GM23338 (cell line): ENCODE measurements at regions not wholly inside any gene's neighbourhood (a gene's known extent, or its start where the extent isn't known, plus 50 kb on each side); places are given as distances from the start of the nearest gene placed in this dataset.

Source experiments
- ATAC-seq: fragments of 200-7000 bp; cut with Tn5 transposase; 3 replicates; pipeline ENCODE4 v1.9.1; 2020
- DNase-seq: peaks from one replicate; pipeline ENCODE4 v3.0.0-alpha.2; 2015; ENCODE audit warnings: low spot score
- H2AFZ ChIP-seq: fragments of 200-600 bp; sonication (generic); 2 replicates; pipeline ENCODE4 v1.8.0; 2016; ENCODE audit warnings: antibody characterized with exemption, mild to moderate bottlenecking, moderate library complexity
- H3F3A ChIP-seq: fragments of 200-600 bp; sonication (generic); replicated peaks from 2 replicates; pipeline ENCODE4 v1.8.0; 2017; ENCODE audit warnings: antibody characterized with exemption, mixed run types, low read depth
- H3K27ac ChIP-seq: fragments of 200-600 bp; sonication (generic); 2 replicates; pipeline ENCODE4 v1.6.1; 2016; ENCODE audit warnings: low read depth
- H3K27me3 ChIP-seq: fragments of 200-600 bp; sonication (generic); 2 replicates; pipeline ENCODE4 v1.8.0; 2016; ENCODE audit warnings: mild to moderate bottlenecking, mixed run types, moderate library complexity; ENCODE audit not compliant: insufficient read depth
- H3K36me3 ChIP-seq: fragments of 200-600 bp; sonication (generic); 2 replicates; pipeline ENCODE4 v1.8.0; 2016; ENCODE audit warnings: mild to moderate bottlenecking; ENCODE audit not compliant: insufficient read depth
- H3K4me1 ChIP-seq: fragments of 200-600 bp; sonication (generic); 2 replicates; pipeline ENCODE4 v1.8.0; 2016; ENCODE audit warnings: mild to moderate bottlenecking, moderate library complexity; ENCODE audit not compliant: insufficient read depth
- H3K4me2 ChIP-seq: fragments of 200-600 bp; sonication (generic); 2 replicates; pipeline ENCODE4 v1.7.1; 2017; ENCODE audit warnings: mixed run types
- H3K4me3 ChIP-seq: fragments of 200-600 bp; sonication (generic); 2 replicates; pipeline ENCODE4 v1.6.1; 2016; ENCODE audit warnings: mixed run types
- H3K79me2 ChIP-seq: fragments of 200-600 bp; sonication (generic); replicated peaks from 2 replicates; pipeline ENCODE4 v1.8.0; 2017; ENCODE audit warnings: mild to moderate bottlenecking; ENCODE audit not compliant: insufficient read depth
- H3K9me2 ChIP-seq: fragments of 200-600 bp; sonication (generic); 2 replicates; pipeline ENCODE4 v1.8.0; 2017; ENCODE audit not compliant: insufficient read depth
- H4K20me1 ChIP-seq: fragments of 200-600 bp; sonication (generic); replicated peaks from 2 replicates; pipeline ENCODE4 v1.8.0; 2017; ENCODE audit warnings: mild to moderate bottlenecking; ENCODE audit not compliant: insufficient read depth
- H3K27ac Mint-ChIP-seq: 2 replicates; pipeline ENCODE4 v1.8.0; 2020; ENCODE audit warnings: inconsistent platforms, mild to moderate bottlenecking, moderate library complexity, mixed read lengths
- H3K27me3 Mint-ChIP-seq: 3 replicates; pipeline ENCODE4 v1.8.0; 2022; ENCODE audit warnings: low read depth, mild to moderate bottlenecking, moderate library complexity, mixed read lengths, inconsistent platforms; ENCODE audit not compliant: insufficient read depth, poor library complexity
- H3K36me3 Mint-ChIP-seq: 3 replicates; pipeline ENCODE4 v1.8.0; 2021; ENCODE audit warnings: low read depth, mild to moderate bottlenecking, inconsistent platforms, moderate library complexity, mixed read lengths
- H3K4me1 Mint-ChIP-seq: 3 replicates; pipeline ENCODE4 v1.8.0; 2020; ENCODE audit warnings: mild to moderate bottlenecking, inconsistent platforms, mixed read lengths
- H3K4me3 Mint-ChIP-seq: 3 replicates; pipeline ENCODE4 v1.8.0; 2021; ENCODE audit warnings: moderate library complexity, mild to moderate bottlenecking, inconsistent platforms, mixed read lengths
- H3K9me3 Mint-ChIP-seq: 3 replicates; pipeline ENCODE4 v1.8.0; 2020; ENCODE audit warnings: moderate library complexity, mild to moderate bottlenecking, inconsistent platforms, mixed read lengths
- CREB1 ChIP-seq: fragments of 250-450 bp; sonication (Bioruptor Pico); IDR thresholded peaks from 2 replicates; pipeline ENCODE4 v1.5.0; 2020; ENCODE audit warnings: low read depth, mild to moderate bottlenecking, moderate library complexity
- EZH2 ChIP-seq: fragments of 200-600 bp; sonication (generic); IDR thresholded peaks from one replicate; pipeline ENCODE4 v1.8.0; 2017; ENCODE audit warnings: antibody characterized with exemption, mild to moderate bottlenecking, low read depth; ENCODE audit not compliant: unreplicated experiment
- EZH2phosphoT487 ChIP-seq: fragments of 200-600 bp; sonication (generic); IDR thresholded peaks from one replicate; pipeline ENCODE4 v1.8.1; 2018; ENCODE audit warnings: antibody characterized with exemption; ENCODE audit not compliant: unreplicated experiment
- JUNB ChIP-seq: IDR thresholded peaks from one replicate; pipeline ENCODE4 v1.6.1; 2016; ENCODE audit warnings: antibody characterized with exemption; ENCODE audit not compliant: unreplicated experiment
- NANOG ChIP-seq: IDR thresholded peaks from 2 replicates; pipeline ENCODE4 v1.6.1; 2016; ENCODE audit warnings: antibody characterized with exemption, borderline replicate concordance
- POLR2AphosphoS5 ChIP-seq: IDR thresholded peaks from 2 replicates; pipeline ENCODE4 v1.6.1; 2016; ENCODE audit warnings: antibody characterized with exemption, low read depth
- STAT1 ChIP-seq: IDR thresholded peaks from one replicate; pipeline ENCODE4 v1.6.1; 2016; ENCODE audit warnings: antibody characterized with exemption; ENCODE audit not compliant: unreplicated experiment
- ZNF114 ChIP-seq: fragments of 250-450 bp; sonication (Bioruptor Pico); IDR thresholded peaks from 2 replicates; pipeline ENCODE4 v1.5.0; 2020; ENCODE audit warnings: mild to moderate bottlenecking, moderate library complexity
- ZNF331 ChIP-seq: fragments of 250-450 bp; sonication (Bioruptor Pico); IDR thresholded peaks from 2 replicates; pipeline ENCODE4 v1.5.0; 2020; ENCODE audit warnings: low read depth, mild to moderate bottlenecking, moderate library complexity
- TF ChIP-seq, protein P1 (sequence below): fragments of 250-450 bp; sonication (Bioruptor Pico); IDR thresholded peaks from 2 replicates; pipeline ENCODE4 v1.5.0; 2020; ENCODE audit warnings: mild to moderate bottlenecking, moderate library complexity
- TF ChIP-seq, protein P2 (sequence below): IDR thresholded peaks from one replicate; pipeline ENCODE4 v1.6.1; 2018; ENCODE audit warnings: antibody characterized with exemption; ENCODE audit not compliant: unreplicated experiment
- TF ChIP-seq, protein P3 (sequence below): IDR thresholded peaks from 2 replicates; pipeline ENCODE4 v1.6.1; 2016; ENCODE audit warnings: antibody characterized with exemption
- TF ChIP-seq, protein P4 (sequence below), 2 experiments: fragments of 200-600 bp in 1 of 2; sonication (generic) in 1 of 2; conservative IDR thresholded peaks; 2 replicates each; pipeline versions ENCODE4 v1.5.1 to v1.6.1; 2016 to 2017; ENCODE audit warnings: antibody characterized with exemption in 2 of 2, low read depth in 2 of 2, mild to moderate bottlenecking in 2 of 2, moderate library complexity in 1 of 2

DNA sequence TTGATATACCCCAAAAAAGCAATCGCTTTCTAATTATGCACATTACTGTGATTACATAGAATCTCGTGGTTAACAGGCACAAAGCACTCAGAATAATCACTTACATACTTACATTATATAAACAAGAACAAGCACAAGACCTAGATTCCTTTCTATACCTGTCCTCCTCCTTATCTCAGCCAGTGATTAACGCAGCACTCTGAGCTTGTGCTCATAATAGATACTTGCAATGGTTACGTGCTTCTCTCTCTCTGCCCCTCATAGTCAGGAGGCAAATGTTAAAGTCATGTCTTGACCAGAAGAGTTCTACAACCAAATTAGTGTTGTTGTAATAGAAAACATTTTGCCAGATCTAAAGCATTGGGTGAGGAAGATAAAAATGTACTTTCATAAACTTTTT lies 342.2 kb upstream of the PKDCC start:
- H3K4me2 ChIP-seq: no peak overlapping the region
- Mint-ChIP-seq H3K27me3 (no peaks in the 10 kb centered on the region), H3K27ac (no peak overlapping the region), H3K9me3 (no peaks in the 10 kb centered on the region), H3K4me1 (peaks cover 5% of the 10 kb centered on the region; the same call in 1 of the 3 replicates), H3K4me3 (no peak overlapping the region), H3K36me3 (no peaks in the 10 kb centered on the region)
- no peak overlapping the region for H3K27ac ChIP-seq
- H3F3A ChIP-seq: no peaks in the 10 kb centered on the region
- DNase-seq (no peak), ATAC-seq (no peak)
- no peaks in the 10 kb centered on the region for H3K27me3 ChIP-seq
- H3K4me3 ChIP-seq: no peak overlapping the region
- 0 out of 2 replicates have a peak, but pooled peaks cover 3% of the 10 kb centered on the region for H3K9me2 ChIP-seq
- no peak overlapping the region for H2AFZ ChIP-seq
- H4K20me1 ChIP-seq: no peaks in the 10 kb centered on the region
- no peaks in the 10 kb centered on the region for H3K4me1 ChIP-seq
- TF ChIP-seq POLR2AphosphoS5 (no peak), NANOG (no peak), STAT1 (no peak), ZNF331 (no peak), CREB1 (CRISPR knock-in tag) (no peak), JUNB (no peak), EZH2phosphoT487 (no peak), ZNF114 (CRISPR knock-in tag) (no peak), EZH2 (no peak)
- TF ChIP-seq, protein P1, sequence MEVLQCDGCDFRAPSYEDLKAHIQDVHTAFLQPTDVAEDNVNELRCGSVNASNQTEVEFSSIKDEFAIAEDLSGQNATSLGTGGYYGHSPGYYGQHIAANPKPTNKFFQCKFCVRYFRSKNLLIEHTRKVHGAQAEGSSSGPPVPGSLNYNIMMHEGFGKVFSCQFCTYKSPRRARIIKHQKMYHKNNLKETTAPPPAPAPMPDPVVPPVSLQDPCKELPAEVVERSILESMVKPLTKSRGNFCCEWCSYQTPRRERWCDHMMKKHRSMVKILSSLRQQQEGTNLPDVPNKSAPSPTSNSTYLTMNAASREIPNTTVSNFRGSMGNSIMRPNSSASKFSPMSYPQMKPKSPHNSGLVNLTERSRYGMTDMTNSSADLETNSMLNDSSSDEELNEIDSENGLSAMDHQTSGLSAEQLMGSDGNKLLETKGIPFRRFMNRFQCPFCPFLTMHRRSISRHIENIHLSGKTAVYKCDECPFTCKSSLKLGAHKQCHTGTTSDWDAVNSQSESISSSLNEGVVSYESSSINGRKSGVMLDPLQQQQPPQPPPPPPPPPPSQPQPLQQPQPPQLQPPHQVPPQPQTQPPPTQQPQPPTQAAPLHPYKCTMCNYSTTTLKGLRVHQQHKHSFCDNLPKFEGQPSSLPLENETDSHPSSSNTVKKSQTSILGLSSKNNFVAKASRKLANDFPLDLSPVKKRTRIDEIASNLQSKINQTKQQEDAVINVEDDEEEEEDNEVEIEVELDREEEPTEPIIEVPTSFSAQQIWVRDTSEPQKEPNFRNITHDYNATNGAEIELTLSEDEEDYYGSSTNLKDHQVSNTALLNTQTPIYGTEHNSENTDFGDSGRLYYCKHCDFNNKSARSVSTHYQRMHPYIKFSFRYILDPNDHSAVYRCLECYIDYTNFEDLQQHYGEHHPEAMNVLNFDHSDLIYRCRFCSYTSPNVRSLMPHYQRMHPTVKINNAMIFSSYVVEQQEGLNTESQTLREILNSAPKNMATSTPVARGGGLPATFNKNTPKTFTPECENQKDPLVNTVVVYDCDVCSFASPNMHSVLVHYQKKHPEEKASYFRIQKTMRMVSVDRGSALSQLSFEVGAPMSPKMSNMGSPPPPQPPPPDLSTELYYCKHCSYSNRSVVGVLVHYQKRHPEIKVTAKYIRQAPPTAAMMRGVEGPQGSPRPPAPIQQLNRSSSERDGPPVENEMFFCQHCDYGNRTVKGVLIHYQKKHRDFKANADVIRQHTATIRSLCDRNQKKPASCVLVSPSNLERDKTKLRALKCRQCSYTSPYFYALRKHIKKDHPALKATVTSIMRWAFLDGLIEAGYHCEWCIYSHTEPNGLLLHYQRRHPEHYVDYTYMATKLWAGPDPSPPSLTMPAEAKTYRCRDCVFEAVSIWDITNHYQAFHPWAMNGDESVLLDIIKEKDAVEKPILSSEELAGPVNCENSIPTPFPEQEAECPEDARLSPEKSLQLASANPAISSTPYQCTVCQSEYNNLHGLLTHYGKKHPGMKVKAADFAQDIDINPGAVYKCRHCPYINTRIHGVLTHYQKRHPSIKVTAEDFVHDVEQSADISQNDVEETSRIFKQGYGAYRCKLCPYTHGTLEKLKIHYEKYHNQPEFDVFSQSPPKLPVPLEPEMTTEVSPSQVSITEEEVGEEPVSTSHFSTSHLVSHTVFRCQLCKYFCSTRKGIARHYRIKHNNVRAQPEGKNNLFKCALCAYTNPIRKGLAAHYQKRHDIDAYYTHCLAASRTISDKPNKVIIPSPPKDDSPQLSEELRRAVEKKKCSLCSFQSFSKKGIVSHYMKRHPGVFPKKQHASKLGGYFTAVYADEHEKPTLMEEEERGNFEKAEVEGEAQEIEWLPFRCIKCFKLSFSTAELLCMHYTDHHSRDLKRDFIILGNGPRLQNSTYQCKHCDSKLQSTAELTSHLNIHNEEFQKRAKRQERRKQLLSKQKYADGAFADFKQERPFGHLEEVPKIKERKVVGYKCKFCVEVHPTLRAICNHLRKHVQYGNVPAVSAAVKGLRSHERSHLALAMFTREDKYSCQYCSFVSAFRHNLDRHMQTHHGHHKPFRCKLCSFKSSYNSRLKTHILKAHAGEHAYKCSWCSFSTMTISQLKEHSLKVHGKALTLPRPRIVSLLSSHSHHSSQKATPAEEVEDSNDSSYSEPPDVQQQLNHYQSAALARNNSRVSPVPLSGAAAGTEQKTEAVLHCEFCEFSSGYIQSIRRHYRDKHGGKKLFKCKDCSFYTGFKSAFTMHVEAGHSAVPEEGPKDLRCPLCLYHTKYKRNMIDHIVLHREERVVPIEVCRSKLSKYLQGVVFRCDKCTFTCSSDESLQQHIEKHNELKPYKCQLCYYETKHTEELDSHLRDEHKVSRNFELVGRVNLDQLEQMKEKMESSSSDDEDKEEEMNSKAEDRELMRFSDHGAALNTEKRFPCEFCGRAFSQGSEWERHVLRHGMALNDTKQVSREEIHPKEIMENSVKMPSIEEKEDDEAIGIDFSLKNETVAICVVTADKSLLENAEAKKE: no peak
- TF ChIP-seq, protein P2, sequence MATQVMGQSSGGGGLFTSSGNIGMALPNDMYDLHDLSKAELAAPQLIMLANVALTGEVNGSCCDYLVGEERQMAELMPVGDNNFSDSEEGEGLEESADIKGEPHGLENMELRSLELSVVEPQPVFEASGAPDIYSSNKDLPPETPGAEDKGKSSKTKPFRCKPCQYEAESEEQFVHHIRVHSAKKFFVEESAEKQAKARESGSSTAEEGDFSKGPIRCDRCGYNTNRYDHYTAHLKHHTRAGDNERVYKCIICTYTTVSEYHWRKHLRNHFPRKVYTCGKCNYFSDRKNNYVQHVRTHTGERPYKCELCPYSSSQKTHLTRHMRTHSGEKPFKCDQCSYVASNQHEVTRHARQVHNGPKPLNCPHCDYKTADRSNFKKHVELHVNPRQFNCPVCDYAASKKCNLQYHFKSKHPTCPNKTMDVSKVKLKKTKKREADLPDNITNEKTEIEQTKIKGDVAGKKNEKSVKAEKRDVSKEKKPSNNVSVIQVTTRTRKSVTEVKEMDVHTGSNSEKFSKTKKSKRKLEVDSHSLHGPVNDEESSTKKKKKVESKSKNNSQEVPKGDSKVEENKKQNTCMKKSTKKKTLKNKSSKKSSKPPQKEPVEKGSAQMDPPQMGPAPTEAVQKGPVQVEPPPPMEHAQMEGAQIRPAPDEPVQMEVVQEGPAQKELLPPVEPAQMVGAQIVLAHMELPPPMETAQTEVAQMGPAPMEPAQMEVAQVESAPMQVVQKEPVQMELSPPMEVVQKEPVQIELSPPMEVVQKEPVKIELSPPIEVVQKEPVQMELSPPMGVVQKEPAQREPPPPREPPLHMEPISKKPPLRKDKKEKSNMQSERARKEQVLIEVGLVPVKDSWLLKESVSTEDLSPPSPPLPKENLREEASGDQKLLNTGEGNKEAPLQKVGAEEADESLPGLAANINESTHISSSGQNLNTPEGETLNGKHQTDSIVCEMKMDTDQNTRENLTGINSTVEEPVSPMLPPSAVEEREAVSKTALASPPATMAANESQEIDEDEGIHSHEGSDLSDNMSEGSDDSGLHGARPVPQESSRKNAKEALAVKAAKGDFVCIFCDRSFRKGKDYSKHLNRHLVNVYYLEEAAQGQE: no peak
- TF ChIP-seq, protein P3, sequence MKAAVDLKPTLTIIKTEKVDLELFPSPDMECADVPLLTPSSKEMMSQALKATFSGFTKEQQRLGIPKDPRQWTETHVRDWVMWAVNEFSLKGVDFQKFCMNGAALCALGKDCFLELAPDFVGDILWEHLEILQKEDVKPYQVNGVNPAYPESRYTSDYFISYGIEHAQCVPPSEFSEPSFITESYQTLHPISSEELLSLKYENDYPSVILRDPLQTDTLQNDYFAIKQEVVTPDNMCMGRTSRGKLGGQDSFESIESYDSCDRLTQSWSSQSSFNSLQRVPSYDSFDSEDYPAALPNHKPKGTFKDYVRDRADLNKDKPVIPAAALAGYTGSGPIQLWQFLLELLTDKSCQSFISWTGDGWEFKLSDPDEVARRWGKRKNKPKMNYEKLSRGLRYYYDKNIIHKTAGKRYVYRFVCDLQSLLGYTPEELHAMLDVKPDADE: no peak
- TF ChIP-seq, protein P4, sequence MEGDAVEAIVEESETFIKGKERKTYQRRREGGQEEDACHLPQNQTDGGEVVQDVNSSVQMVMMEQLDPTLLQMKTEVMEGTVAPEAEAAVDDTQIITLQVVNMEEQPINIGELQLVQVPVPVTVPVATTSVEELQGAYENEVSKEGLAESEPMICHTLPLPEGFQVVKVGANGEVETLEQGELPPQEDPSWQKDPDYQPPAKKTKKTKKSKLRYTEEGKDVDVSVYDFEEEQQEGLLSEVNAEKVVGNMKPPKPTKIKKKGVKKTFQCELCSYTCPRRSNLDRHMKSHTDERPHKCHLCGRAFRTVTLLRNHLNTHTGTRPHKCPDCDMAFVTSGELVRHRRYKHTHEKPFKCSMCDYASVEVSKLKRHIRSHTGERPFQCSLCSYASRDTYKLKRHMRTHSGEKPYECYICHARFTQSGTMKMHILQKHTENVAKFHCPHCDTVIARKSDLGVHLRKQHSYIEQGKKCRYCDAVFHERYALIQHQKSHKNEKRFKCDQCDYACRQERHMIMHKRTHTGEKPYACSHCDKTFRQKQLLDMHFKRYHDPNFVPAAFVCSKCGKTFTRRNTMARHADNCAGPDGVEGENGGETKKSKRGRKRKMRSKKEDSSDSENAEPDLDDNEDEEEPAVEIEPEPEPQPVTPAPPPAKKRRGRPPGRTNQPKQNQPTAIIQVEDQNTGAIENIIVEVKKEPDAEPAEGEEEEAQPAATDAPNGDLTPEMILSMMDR (conservative IDR thresholded peaks at IDR 0.05; ENCODE audit: low read depth in 2 of 2): no peak
- no peaks in the 10 kb centered on the region for H3K79me2 ChIP-seq
- H3K36me3 ChIP-seq: no peaks in the 10 kb centered on the region
